Stimulated activated naive B cell treated with anti-CD40 and anti-IgM and Interleukin-4, amounts not matched to agents 10 μg/mL and 1 μg/mL and 100 μg/mL, for 72 hours (primary cell): ENCODE measurements at regions not wholly inside any gene's neighbourhood (a gene's known extent, or its start where the extent isn't known, plus 50 kb on each side); places are given as distances from the start of the nearest gene placed in this dataset.
"Not testable (repeated sequence)": the region's sequence is repeated elsewhere in the genome, so short reads cannot be mapped to it uniquely, and the experiment has no call there.

Experiments used
- ATAC-seq, 2 donors: fragments of 150-1000 bp; cut with Tn5 transposase; replicated peaks; 2 replicates each; pipeline ENCODE4 v1.10.0; 2021; ENCODE audit warnings: moderate library complexity in 1 of 2
- DNase-seq: peaks from one replicate; pipeline ENCODE4 v3.0.0; 2021
- H3K27ac Mint-ChIP-seq: one replicate; pipeline ENCODE4 v1.8.0; 2022; ENCODE audit warnings: mild to moderate bottlenecking, mixed read lengths
- H3K27me3 Mint-ChIP-seq, 2 donors: one replicate each; pipeline ENCODE4 v1.8.0; 2022; ENCODE audit warnings: mixed read lengths in 2 of 2
- H3K36me3 Mint-ChIP-seq, 2 donors: one replicate each; pipeline ENCODE4 v1.8.0; 2022; ENCODE audit warnings: mixed read lengths in 2 of 2, mild to moderate bottlenecking in 1 of 2
- H3K4me1 Mint-ChIP-seq, 2 donors: one replicate each; pipeline ENCODE4 v1.8.0; 2022; ENCODE audit warnings: mixed read lengths in 2 of 2, mild to moderate bottlenecking in 1 of 2
- H3K4me3 Mint-ChIP-seq, 2 donors: one replicate each; pipeline ENCODE4 v1.8.0; 2022; ENCODE audit warnings: mild to moderate bottlenecking in 2 of 2, mixed read lengths in 2 of 2, moderate library complexity in 1 of 2
- H3K9me3 Mint-ChIP-seq, 2 donors: one replicate each; pipeline ENCODE4 v1.8.0; 2022; ENCODE audit warnings: mixed read lengths in 2 of 2, mild to moderate bottlenecking in 1 of 2

DNA sequence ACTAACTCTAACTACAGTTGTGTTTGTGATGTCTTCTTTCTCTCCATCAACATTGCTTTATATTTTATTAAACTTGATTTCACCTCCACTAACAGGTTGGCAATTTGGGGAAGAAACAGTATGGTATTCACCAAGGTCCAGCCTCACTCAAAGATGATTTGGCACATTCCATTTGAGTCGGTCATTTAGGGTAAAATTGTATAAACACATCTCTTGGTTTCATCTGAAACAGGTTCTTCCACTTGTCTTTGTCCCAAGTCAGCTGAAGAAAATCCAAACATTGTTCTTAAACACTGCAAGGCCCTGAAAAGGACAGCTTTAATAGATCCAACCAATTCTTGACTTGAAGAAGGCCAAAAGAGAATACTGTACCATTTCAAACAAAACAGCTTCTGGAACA, 104.9 kb upstream of the NT5E start:
- ATAC-seq, result no peak
- peaks cover 2 to 6% of the 10 kb centered on the region in 2 donors for H3K4me1 Mint-ChIP-seq
- DNase-seq, result no peak
- no peak overlapping the region for H3K27ac Mint-ChIP-seq
- no peaks in the 10 kb centered on the region for H3K9me3 Mint-ChIP-seq
- H3K4me3 Mint-ChIP-seq, result no peak overlapping the region
- H3K36me3 Mint-ChIP-seq, result no peaks in the 10 kb centered on the region
- H3K27me3 Mint-ChIP-seq, result peaks cover 18 to 21% of the 10 kb centered on the region in 2 donors

DNA sequence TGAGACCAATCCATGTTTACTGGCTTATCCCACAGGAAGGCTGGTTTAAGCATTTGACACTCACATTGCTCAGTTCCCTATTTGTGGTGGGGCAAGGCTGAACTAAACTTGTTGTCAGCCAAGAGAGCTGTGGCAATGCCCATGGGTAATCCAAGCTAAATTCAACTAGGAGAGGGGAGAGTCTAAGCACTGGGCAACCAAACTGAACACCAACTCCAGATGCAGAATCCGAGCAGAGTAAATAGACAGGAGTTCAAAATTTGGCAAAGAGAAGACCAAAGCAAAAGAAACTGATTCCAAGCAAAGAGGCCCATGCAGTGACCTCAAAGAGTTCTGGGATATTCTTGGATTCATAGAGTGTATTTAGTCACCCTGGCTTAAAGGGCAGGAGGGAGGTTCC, 106.5 kb upstream of the NT5E start:
- Mint-ChIP-seq H3K4me1 (no peaks in the 10 kb centered on the region), H3K36me3 (no peaks in the 10 kb centered on the region), H3K27ac (no peak overlapping the region), H3K4me3 (no peak overlapping the region), H3K27me3 (peaks cover 18 to 21% of the 10 kb centered on the region in 2 donors), H3K9me3 (no peaks in the 10 kb centered on the region)
- no peak for DNase-seq
- ATAC-seq, result no peak

DNA sequence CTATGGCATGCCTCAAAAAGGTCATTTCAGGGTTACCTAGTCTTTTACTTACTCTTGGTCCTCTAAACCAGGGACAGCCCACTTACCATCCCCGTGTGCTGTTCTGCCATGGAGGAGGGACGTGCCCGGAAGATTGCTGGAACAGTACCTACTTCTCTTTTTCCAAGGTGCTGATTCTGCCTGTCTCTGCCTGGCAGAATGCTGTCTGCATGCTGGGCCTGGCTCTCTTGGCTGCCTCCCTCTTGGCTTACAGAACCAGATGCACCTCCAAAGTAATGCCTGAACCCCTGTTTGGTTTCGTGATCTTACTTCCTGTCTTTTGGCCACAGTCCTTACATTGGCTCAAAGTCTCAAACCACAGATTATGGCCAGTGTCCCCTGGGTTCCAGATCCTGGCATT, 120.7 kb upstream of the NT5E start:
- DNase-seq, result no peak
- Mint-ChIP-seq H3K4me3 (no peak overlapping the region), H3K27ac (no peak overlapping the region), H3K36me3 (no peaks in the 10 kb centered on the region), H3K27me3 (peaks cover 14 to 23% of the 10 kb centered on the region in 2 donors), H3K4me1 (no peaks in the 10 kb centered on the region), H3K9me3 (no peaks in the 10 kb centered on the region)
- ATAC-seq, result no peak

DNA sequence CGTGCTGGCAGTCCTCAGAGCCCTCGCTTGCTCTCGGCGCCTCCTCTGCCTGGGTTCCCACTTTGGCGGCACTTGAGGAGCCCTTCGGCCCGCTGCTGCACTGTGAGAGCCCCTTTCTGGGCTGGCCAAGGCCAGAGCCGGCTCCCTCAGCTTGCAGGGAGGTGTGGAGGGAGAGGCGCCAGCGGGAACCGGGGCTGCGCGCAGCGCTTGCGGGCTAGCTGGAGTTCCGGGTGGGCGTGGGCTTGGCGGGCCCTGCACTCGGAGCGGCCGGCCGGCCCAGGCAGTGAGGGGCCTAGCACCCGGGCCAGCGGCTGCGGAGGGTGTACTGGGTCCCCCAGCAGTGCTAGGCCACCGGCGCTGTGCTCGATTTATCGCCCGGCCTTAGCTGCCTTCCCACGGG, 124.1 kb upstream of the NT5E start:
- H3K4me3 Mint-ChIP-seq, H3K4me1 Mint-ChIP-seq, DNase-seq: not testable (repeated sequence)

DNA sequence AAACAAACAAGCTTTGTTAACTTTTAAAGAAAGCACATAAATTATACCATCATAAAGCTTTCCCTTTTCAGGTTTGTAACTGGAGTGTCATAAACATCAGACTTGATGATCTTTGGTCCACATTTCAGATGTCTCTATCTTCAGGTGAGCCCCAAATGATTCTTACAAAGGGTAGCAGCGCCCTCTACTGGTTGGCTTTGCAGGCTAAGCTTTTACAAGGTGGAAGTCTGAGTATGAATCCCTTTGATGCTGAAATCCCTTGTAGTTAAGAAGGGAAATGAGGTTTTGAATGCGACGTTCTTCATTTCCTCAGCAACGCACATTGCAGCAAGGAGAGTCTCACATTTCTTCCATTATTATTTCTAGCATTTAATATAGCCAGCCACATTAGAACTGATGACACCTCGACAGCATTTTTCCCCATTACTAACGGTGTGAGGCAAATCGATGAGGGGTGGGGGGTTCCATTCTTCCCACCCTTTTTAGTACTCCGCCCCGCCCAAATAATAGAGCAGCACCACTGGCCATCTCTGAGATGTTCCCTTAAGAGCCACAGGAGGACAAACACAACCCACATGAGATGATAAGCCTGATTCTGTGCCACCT, 126.3 kb upstream of the NT5E start:
- Mint-ChIP-seq H3K36me3 (no peaks in the 10 kb centered on the region), H3K4me1 (no peaks in the 10 kb centered on the region)

More for the DNA sequence above, 124.1 kb upstream of the NT5E start:
- peaks cover 27 to 32% of the 10 kb centered on the region in 2 donors for H3K27me3 Mint-ChIP-seq
- not testable (repeated sequence) for H3K36me3 Mint-ChIP-seq, H3K9me3 Mint-ChIP-seq, H3K27ac Mint-ChIP-seq, ATAC-seq

DNA sequence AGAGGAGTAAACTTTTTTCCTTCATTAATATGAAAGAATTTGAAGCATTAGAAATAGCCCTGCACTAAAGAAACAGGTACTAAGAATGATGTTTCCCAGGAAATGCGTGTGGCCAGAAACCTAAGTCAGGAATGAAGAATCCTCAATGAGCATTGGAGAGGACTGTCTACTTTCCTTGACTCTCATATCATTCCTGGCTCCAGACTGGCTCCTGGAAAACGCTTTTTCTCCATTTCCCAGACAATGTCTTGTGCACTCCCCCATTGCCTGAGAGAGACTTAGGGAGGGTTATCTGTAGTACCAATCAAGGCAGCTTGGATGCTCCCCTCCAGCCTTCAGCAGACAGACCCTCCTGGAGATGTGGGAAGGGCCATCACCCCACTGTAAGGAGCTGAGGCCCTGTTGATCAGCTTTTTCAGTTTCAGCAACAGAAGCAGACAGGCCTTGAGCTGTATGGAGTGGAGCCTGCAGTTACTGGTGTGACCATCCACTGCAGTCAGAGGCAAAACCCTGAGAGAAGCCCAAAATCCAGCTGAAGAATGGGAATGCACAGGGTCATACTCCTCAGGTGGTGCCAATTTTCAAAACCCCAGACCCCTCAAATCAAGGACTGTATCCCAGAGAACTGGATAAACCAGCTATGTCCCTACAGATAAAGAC, 127.3 kb upstream of the NT5E start:
- DNase-seq (no peak), ATAC-seq (no peak)
- no peaks in the 10 kb centered on the region for H3K4me1 Mint-ChIP-seq
- peaks cover 3 to 6% of the 10 kb centered on the region in 2 donors for H3K9me3 Mint-ChIP-seq
- H3K27me3 Mint-ChIP-seq, result peaks cover 22 to 24% of the 10 kb centered on the region in 2 donors
- H3K36me3 Mint-ChIP-seq, result no peaks in the 10 kb centered on the region
- H3K27ac Mint-ChIP-seq, result no peak overlapping the region
- no peak overlapping the region for H3K4me3 Mint-ChIP-seq

More for the DNA sequence above, 126.3 kb upstream of the NT5E start:
- H3K9me3 Mint-ChIP-seq, result peaks cover 3% of the 10 kb centered on the region in 2 donors
- no peak overlapping the region for H3K4me3 Mint-ChIP-seq
- H3K27me3 Mint-ChIP-seq, result peaks cover 22 to 24% of the 10 kb centered on the region in 2 donors
- ATAC-seq (peak; percentile 78 to 81), DNase-seq (peak; percentile 49)
- H3K27ac Mint-ChIP-seq, result no peak overlapping the region

DNA sequence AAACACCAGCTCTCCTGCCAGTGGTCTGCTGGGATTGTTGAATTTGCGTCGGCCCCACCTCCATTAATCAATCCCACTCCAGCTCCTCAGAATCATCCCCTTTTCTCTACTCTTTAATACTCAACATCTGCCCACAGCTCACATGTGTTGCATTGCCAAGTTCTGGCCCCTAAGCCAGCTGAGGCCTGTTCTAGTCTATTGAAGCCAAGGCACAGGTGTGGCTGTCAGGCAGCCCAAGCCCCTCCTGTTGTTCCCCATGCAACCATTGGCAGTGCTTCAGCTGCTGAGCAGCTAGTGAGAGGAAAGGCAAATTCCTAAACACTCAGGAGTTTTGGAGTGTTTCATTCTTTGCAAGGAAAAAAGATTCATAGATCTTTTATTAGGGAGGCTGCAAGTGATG, 128.0 kb upstream of the NT5E start:
- Mint-ChIP-seq H3K4me1 (no peaks in the 10 kb centered on the region), H3K27ac (no peak overlapping the region), H3K9me3 (peaks cover 3 to 12% of the 10 kb centered on the region in 2 donors), H3K4me3 (no peak overlapping the region), H3K27me3 (peaks cover 17 to 22% of the 10 kb centered on the region in 2 donors), H3K36me3 (no peaks in the 10 kb centered on the region)
- ATAC-seq, result no peak
- no peak for DNase-seq

DNA sequence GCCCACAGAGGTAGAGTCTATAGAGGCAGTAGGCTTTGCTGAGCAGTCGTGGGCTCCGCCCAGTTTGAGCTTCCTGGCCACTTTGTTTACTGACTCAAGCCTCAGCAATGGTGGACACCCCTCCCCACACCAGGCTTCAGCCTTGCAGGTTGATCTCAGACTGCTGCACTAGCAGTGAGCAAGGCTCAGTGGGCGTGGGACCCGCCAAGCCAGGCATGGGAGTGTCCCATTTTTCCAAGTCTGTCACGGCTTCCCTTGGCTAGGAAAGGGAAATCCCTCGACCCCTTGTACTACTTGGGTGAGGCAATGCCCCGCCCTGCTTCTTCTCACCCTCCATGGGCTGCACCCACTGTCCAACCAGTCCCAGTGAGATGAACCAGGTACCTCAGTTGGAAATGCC, 135.3 kb upstream of the NT5E start:
- Mint-ChIP-seq H3K4me1 (no peaks in the 10 kb centered on the region), H3K27me3 (peaks cover 0 to 5% of the 10 kb centered on the region in 2 donors), H3K27ac (no peak overlapping the region), H3K9me3 (peaks cover 3 to 15% of the 10 kb centered on the region in 2 donors), H3K36me3 (no peaks in the 10 kb centered on the region), H3K4me3 (no peak overlapping the region)
- ATAC-seq (no peak), DNase-seq (no peak)

DNA sequence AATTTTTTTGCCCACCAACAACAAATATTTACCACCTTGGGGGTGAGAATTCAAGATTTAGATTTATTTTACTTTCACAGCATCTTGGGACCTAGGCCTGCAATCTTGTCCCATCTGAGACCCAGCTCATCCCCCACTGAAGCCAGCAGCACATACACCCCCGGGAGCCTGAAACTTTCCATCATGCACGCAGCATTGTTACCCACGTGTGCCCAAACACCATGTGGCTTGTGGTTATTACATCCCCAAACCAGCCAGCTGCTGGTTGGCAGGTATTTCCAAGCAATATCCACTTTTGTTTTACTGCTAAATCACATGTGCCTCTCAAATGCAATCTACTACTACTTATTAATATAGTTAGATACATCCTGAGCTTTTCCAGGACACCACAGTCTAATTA, 149.3 kb upstream of the NT5E start:
- H3K36me3 Mint-ChIP-seq, result no peaks in the 10 kb centered on the region
- DNase-seq, result no peak

DNA sequence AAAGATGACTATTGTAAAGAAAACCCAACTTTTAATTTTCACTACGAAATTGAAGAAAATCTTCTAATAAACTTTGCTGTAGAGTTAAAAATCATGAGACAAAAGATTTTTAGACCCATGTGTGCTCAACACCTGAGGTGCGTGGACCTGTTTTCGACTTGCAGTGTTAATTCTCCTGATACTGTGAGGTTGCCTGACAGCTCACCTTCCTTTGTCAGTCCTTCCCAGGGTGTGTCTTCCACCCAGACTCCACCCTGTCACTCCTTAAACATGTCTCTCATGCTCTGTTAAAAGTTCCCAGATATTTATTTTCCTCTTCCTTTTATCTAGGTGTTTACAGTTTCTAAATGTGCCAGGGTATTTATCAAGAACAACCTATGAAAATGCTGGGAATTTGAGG, 151.3 kb upstream of the NT5E start:
- no peaks in the 10 kb centered on the region for H3K36me3 Mint-ChIP-seq
- no peak overlapping the region for H3K27ac Mint-ChIP-seq
- H3K27me3 Mint-ChIP-seq, result peaks cover 5 to 12% of the 10 kb centered on the region in 2 donors
- ATAC-seq (no peak), DNase-seq (no peak)
- H3K4me1 Mint-ChIP-seq, result no peaks in the 10 kb centered on the region
- H3K9me3 Mint-ChIP-seq, result peaks cover 0 to 1% of the 10 kb centered on the region in 2 donors
- no peak overlapping the region for H3K4me3 Mint-ChIP-seq

More for the DNA sequence above, 149.3 kb upstream of the NT5E start:
- no peak for ATAC-seq
- Mint-ChIP-seq H3K27ac (no peak overlapping the region), H3K9me3 (peaks cover 0 to 1% of the 10 kb centered on the region in 2 donors), H3K27me3 (peaks cover 7 to 8% of the 10 kb centered on the region in 2 donors), H3K4me1 (no peaks in the 10 kb centered on the region), H3K4me3 (no peak overlapping the region)

DNA sequence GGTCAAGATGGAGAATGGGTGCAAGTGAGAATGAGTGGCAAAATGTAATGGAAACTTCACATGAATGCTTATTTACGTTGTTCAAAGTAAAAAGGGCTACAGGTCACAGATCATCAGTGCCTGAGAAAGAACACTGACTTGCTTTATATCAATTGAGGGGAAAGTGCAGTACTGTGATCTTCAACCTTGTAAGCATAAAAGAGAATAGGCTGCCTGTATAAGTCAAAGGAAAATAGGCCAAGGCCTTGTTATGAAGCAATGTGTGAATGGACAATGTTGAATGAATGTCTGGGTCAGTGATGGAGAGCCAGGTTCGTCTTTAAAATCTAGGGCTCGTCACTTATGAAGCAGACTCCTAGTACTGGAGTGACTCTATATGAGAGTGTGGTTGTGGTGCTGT, 158.6 kb upstream of the NT5E start:
- H3K4me1 Mint-ChIP-seq, result no peaks in the 10 kb centered on the region
- no peaks in the 10 kb centered on the region for H3K36me3 Mint-ChIP-seq
- no peak for ATAC-seq
- no peak for DNase-seq
- H3K9me3 Mint-ChIP-seq, result peaks cover 9% of the 10 kb centered on the region in 2 donors
- no peak overlapping the region for H3K4me3 Mint-ChIP-seq
- no peak overlapping the region for H3K27ac Mint-ChIP-seq
- peaks cover 5 to 7% of the 10 kb centered on the region in 2 donors for H3K27me3 Mint-ChIP-seq

DNA sequence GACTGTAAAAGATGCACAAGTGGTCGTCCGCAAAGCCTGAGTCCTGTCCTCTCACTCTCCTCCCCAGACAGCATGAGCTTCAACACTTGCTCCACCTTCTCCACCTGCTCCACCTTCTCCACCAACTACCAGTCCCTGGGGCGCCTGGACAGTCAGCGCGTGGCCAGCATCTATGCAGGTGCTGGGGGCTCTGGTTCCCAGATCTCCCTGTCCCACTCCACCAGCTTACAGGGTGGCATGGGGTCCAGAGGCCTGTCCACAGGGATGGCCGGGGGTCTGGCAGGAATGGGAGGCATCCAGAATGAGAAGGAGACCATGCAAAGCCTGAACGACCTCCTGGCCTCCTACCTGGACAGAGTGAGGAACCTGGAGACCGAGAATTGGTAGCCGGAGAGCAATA, 162.2 kb upstream of the NT5E start:
- Mint-ChIP-seq H3K27ac (no peak overlapping the region), H3K9me3 (peaks cover 7 to 12% of the 10 kb centered on the region in 2 donors), H3K36me3 (no peaks in the 10 kb centered on the region), H3K27me3 (peaks cover 0 to 4% of the 10 kb centered on the region in 2 donors), H3K4me3 (no peak overlapping the region), H3K4me1 (no peaks in the 10 kb centered on the region)
- DNase-seq (no peak), ATAC-seq (no peak)

DNA sequence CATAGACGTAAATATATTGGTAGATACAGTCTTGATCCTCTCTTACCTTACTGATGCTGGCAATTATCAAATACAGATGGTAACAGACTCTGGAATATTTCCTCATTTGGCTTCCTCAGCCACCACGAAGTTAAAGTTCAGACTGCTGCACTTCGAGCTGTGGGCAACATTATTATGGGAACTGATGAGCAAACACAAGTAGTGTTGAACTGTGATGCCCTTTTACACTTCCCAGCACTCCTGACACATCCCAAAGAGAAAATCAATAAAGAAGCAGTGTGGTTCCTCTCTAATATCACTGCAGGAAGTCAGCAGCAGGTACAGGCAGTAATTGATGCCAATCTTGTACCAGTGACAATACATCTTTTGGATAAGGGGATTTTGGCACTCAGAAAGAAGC, 162.7 kb upstream of the NT5E start:
- no peak for ATAC-seq
- Mint-ChIP-seq H3K9me3 (peaks cover 7 to 12% of the 10 kb centered on the region in 2 donors), H3K4me1 (no peaks in the 10 kb centered on the region), H3K4me3 (no peak overlapping the region), H3K27ac (no peak overlapping the region), H3K36me3 (no peaks in the 10 kb centered on the region), H3K27me3 (peaks cover 0 to 4% of the 10 kb centered on the region in 2 donors)
- no peak for DNase-seq

DNA sequence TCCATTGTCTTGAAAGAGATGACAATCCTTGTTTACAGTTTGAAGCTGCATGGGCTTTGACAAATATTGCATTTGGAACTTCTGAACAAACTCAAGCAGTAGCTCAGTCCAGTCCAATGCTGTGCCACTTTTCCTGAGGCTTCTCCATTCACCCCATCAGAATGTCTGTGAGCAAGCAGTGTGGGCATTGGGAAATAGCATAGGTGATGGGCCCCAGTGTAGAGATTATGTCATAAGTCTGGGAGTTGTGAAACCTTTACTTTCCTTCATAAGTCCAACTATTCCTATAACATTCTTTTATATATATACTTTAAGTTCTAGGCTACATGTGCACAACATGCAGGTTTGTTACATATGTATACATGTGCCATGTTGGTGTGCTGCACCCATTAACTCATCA, 163.4 kb upstream of the NT5E start:
- peaks cover 7 to 12% of the 10 kb centered on the region in 2 donors for H3K9me3 Mint-ChIP-seq
- not testable (repeated sequence) for H3K36me3 Mint-ChIP-seq, H3K4me1 Mint-ChIP-seq, H3K27me3 Mint-ChIP-seq, H3K4me3 Mint-ChIP-seq, ATAC-seq, DNase-seq, H3K27ac Mint-ChIP-seq

DNA sequence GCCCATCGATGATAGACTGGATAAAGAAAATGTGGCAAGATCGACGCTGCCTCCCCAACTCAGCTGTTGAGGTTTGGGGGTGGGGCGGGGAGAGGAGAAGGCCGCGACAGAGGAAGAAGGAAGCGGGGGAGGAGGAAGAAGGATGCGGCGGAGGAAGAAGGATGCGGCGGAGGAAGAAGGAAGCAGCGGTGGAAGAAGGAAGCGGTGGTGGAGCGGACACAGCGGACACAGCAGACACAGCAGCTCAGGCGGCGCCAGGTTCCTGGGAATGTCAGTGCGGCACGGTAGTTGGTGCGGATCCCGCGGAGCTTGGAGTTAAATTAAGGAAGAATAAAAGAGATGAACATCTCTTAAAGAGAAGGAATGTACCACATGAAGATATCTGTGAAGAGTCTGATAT, 163.9 kb upstream of the NT5E start:
- Mint-ChIP-seq H3K4me3 (no peak overlapping the region), H3K27ac (no peak overlapping the region), H3K9me3 (peaks cover 7 to 10% of the 10 kb centered on the region in 2 donors), H3K36me3 (no peaks in the 10 kb centered on the region), H3K27me3 (peaks cover 0 to 4% of the 10 kb centered on the region in 2 donors), H3K4me1 (no peaks in the 10 kb centered on the region)
- ATAC-seq (no peak), DNase-seq (no peak)
